OCI-LY3 (cell line): ENCODE measurements at regions not wholly inside any gene's neighbourhood (a gene's known extent, or its start where the extent isn't known, plus 50 kb on each side); places are given as distances from the start of the nearest gene placed in this dataset.

Experiments
- CTCF ChIP-seq: fragments of 200-600, 300-600 bp; sonication (generic); IDR thresholded peaks from 2 replicates; pipeline ENCODE4 v1.5.1; 2014; ENCODE audit warnings: antibody characterized with exemption, low read length, low read depth
- EZH2phosphoT487 ChIP-seq: fragments of 200-600 bp; shearing (Covaris generic); IDR thresholded peaks from 2 replicates; pipeline ENCODE4 v1.6.1; 2018; ENCODE audit warnings: antibody characterized with exemption, mixed run types, low read depth

DNA sequence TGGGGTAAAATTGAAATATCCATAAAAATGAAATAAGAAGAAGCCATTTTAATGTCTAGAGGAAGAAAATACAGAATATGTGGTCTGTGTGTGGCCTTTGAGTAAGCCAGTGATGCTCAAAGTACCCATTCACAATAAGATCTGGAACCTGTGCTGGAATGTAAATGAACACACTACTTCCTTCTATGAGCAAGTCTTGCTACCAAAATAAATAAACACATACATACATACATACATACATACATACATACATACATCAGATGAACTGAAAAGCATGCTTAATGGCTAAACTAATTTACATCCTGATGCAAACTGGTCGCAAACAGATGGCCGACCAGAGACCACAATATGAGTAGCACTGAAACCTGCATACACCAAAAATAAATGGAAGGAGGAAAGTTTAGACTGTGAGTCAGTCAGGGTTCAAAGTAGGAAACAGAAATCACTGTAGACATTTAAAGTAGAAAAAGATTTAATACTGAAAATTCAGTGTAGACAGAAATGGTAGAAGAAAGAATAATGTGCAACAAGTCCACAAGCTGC, 317.6 kb downstream of the CAAP1 start:
- TF ChIP-seq CTCF (no peak), EZH2phosphoT487 (no peak)
